Esophagus (tissue), 2 donors: ENCODE measurements at regions not wholly inside any gene's neighbourhood (a gene's known extent, or its start where the extent isn't known, plus 50 kb on each side); places are given as distances from the start of the nearest gene placed in this dataset.

Experiments used
- H3K27ac ChIP-seq, 2 donors: one replicate each; pipeline ENCODE4 v1.5.1; 2013; ENCODE audit warnings: low read depth in 2 of 2, mild to moderate bottlenecking in 2 of 2, inconsistent platforms in 1 of 2, low read length in 1 of 2, moderate library complexity in 1 of 2
- H3K27me3 ChIP-seq, 2 donors: one replicate each; pipeline ENCODE4 v1.6.1; 2013; ENCODE audit warnings: low read length in 2 of 2, control low read depth in 1 of 2, mild to moderate bottlenecking in 1 of 2; ENCODE audit not compliant: insufficient read depth in 2 of 2, control insufficient read depth in 1 of 2
- H3K36me3 ChIP-seq, 2 donors: one replicate each; pipeline ENCODE4 v1.6.1; 2013; ENCODE audit warnings: low read length in 1 of 2; ENCODE audit not compliant: control insufficient read depth in 2 of 2, insufficient read depth in 2 of 2
- H3K4me1 ChIP-seq, 2 donors: one replicate each; pipeline ENCODE4 v1.6.1; 2013; ENCODE audit warnings: low read length in 1 of 2; ENCODE audit not compliant: control insufficient read depth in 2 of 2, insufficient read depth in 2 of 2
- H3K4me3 ChIP-seq, 2 donors: one replicate each; pipeline ENCODE4 v1.5.1; 2013; ENCODE audit warnings: low read length in 2 of 2, mild to moderate bottlenecking in 2 of 2, low read depth in 1 of 2, moderate library complexity in 1 of 2
- H3K9me3 ChIP-seq, 2 donors: one replicate each; pipeline ENCODE4 v1.6.1; 2013; ENCODE audit warnings: mild to moderate bottlenecking in 2 of 2, low read depth in 1 of 2, low read length in 1 of 2, moderate library complexity in 1 of 2; ENCODE audit not compliant: control insufficient read depth in 2 of 2, insufficient read depth in 1 of 2
- WGBS, 2 donors: extraction: QIAGEN DNeasy Blood & Tissue Kit; methylation state at CpG; one replicate each; pipeline ENCODE4 v1.1.7; 2013; 5-methylcytosine and 5-hydroxymethylcytosine counted together
- donor health status: healthy with polysubstance abuse.
- donor health status: Bipolar disorder and iron deficiency.

- Histone ChIP-seq H3K36me3 (no peaks in the 10 kb centered on the region), H3K4me1 (no peaks in the 10 kb centered on the region), H3K9me3 (peaks cover 0 to 11% of the 10 kb centered on the region in 2 donors), H3K27ac (no peak overlapping the region), H3K27me3 (no peaks in the 10 kb centered on the region), H3K4me3 (no peak overlapping the region)
- 93 to 94% methylated on average over 2 of the region's 2 CpGs for WGBS, 2 donors
Measured at GRCh38 chr7:68918621-68919020, 679.7 kb upstream of the AUTS2 start.

- Histone ChIP-seq H3K36me3 (no peaks in the 10 kb centered on the region), H3K27ac (no peak overlapping the region), H3K4me1 (no peaks in the 10 kb centered on the region), H3K27me3 (no peaks in the 10 kb centered on the region), H3K9me3 (peaks cover 0 to 11% of the 10 kb centered on the region in 2 donors), H3K4me3 (no peak overlapping the region)
- WGBS, 2 donors: 37 to 40% methylated on average over 8 of the region's 8 CpGs
Measured at GRCh38 chr7:68922850-68923249, 675.4 kb upstream of the AUTS2 start.

- no peak overlapping the region for H3K4me3 ChIP-seq
- 79 to 84% methylated on average over 6 of the region's 6 CpGs for WGBS, 2 donors
- H3K27ac ChIP-seq: no peak overlapping the region
- no peaks in the 10 kb centered on the region for H3K4me1 ChIP-seq
- no peaks in the 10 kb centered on the region for H3K36me3 ChIP-seq
- H3K27me3 ChIP-seq: no peaks in the 10 kb centered on the region
- H3K9me3 ChIP-seq: peaks cover 0 to 9% of the 10 kb centered on the region in 2 donors
Measured at GRCh38 chr7:68925241-68925640, 673.0 kb upstream of the AUTS2 start.

GRCh38 chr7:68929781-68930261, 668.5 kb upstream of the AUTS2 start:
- H3K4me3 ChIP-seq: no peak overlapping the region
- no peaks in the 10 kb centered on the region for H3K4me1 ChIP-seq
- no peaks in the 10 kb centered on the region for H3K27me3 ChIP-seq
- no peaks in the 10 kb centered on the region for H3K9me3 ChIP-seq
- no peaks in the 10 kb centered on the region for H3K36me3 ChIP-seq
- H3K27ac ChIP-seq: no peak overlapping the region
- WGBS, 2 donors: 41 to 46% methylated on average over 6 of the region's 6 CpGs

- WGBS, 2 donors: 71 to 78% methylated on average over 10 of the region's 10 CpGs
- no peak overlapping the region for H3K27ac ChIP-seq
- no peaks in the 10 kb centered on the region for H3K36me3 ChIP-seq
- H3K9me3 ChIP-seq: peaks cover 2 to 3% of the 10 kb centered on the region in 2 donors
- H3K4me1 ChIP-seq: no peaks in the 10 kb centered on the region
- no peak overlapping the region for H3K4me3 ChIP-seq
- H3K27me3 ChIP-seq: no peaks in the 10 kb centered on the region
Measured at GRCh38 chr7:68936471-68937035, 661.7 kb upstream of the AUTS2 start.

GRCh38 chr7:68938151-68938550, 660.1 kb upstream of the AUTS2 start:
- Histone ChIP-seq H3K9me3 (peaks cover 2 to 3% of the 10 kb centered on the region in 2 donors), H3K4me3 (no peak overlapping the region)
- WGBS, 2 donors: 55 to 70% methylated on average over 4 of the region's 4 CpGs

GRCh38 chr7:68943786-68944185, 654.5 kb upstream of the AUTS2 start:
- H3K4me3 ChIP-seq: no peak overlapping the region
- H3K36me3 ChIP-seq: no peaks in the 10 kb centered on the region
- H3K4me1 ChIP-seq: no peaks in the 10 kb centered on the region
- no peaks in the 10 kb centered on the region for H3K27me3 ChIP-seq
- H3K27ac ChIP-seq: no peak overlapping the region
- H3K9me3 ChIP-seq: peaks cover 1 to 2% of the 10 kb centered on the region in 2 donors

More at GRCh38 chr7:68938151-68938550, 660.1 kb upstream of the AUTS2 start:
- Histone ChIP-seq H3K4me1 (no peaks in the 10 kb centered on the region), H3K27me3 (no peaks in the 10 kb centered on the region), H3K36me3 (no peaks in the 10 kb centered on the region), H3K27ac (no peak overlapping the region)

GRCh38 chr7:68955656-68956055, 642.6 kb upstream of the AUTS2 start:
- Histone ChIP-seq H3K9me3 (no peaks in the 10 kb centered on the region), H3K27ac (no peak overlapping the region), H3K36me3 (no peaks in the 10 kb centered on the region), H3K4me1 (no peaks in the 10 kb centered on the region), H3K27me3 (no peaks in the 10 kb centered on the region), H3K4me3 (no peak overlapping the region)
- 72 to 75% methylated on average over 4 of the region's 4 CpGs for WGBS, 2 donors

GRCh38 chr7:68958571-68958970, 639.7 kb upstream of the AUTS2 start:
- no peaks in the 10 kb centered on the region for H3K4me1 ChIP-seq
- H3K9me3 ChIP-seq: peaks cover 0 to 4% of the 10 kb centered on the region in 2 donors
- H3K4me3 ChIP-seq: no peak overlapping the region
- no peak overlapping the region for H3K27ac ChIP-seq
- no peaks in the 10 kb centered on the region for H3K36me3 ChIP-seq
- H3K27me3 ChIP-seq: no peaks in the 10 kb centered on the region
- WGBS, 2 donors: 76 to 77% methylated on average over 2 of the region's 2 CpGs

- no peaks in the 10 kb centered on the region for H3K36me3 ChIP-seq
- H3K9me3 ChIP-seq: peaks cover 0 to 4% of the 10 kb centered on the region in 2 donors
- H3K4me3 ChIP-seq: no peak overlapping the region
- no peak overlapping the region for H3K27ac ChIP-seq
- no peaks in the 10 kb centered on the region for H3K27me3 ChIP-seq
- 53 to 66% methylated on average over 4 of the region's 4 CpGs for WGBS, 2 donors
- H3K4me1 ChIP-seq: no peaks in the 10 kb centered on the region
Measured at GRCh38 chr7:68963552-68963951, 634.7 kb upstream of the AUTS2 start.
